PFSK-1 (cell line): ENCODE measurements at regions not wholly inside any gene's neighbourhood (a gene's known extent, or its start where the extent isn't known, plus 50 kb on each side); places are given as distances from the start of the nearest gene placed in this dataset.

Experiments
- FOXP2 ChIP-seq: optimal IDR thresholded peaks from 2 replicates; pipeline ENCODE3; 2011; ENCODE audit warnings: borderline replicate concordance, control low read depth, inconsistent platforms; ENCODE audit not compliant: insufficient read depth; ENCODE audit errors: extremely low read length, extremely low read depth
- POLR2AphosphoS5 ChIP-seq: IDR thresholded peaks from 2 replicates; pipeline ENCODE4 v1.6.1; 2012; ENCODE audit warnings: low read depth, mild to moderate bottlenecking, control low read depth, low read length, moderate library complexity
- SIN3A ChIP-seq: IDR thresholded peaks from 2 replicates; pipeline ENCODE4 v1.6.1; 2012; ENCODE audit warnings: mild to moderate bottlenecking, low read length, moderate library complexity, borderline replicate concordance; ENCODE audit not compliant: insufficient read depth
- TAF1 ChIP-seq: IDR thresholded peaks from 2 replicates; pipeline ENCODE4 v1.6.1; 2012; ENCODE audit warnings: low read length, control low read depth, borderline replicate concordance; ENCODE audit not compliant: insufficient read depth
- TF ChIP-seq, protein P1 (sequence below), 2 experiments: IDR thresholded peaks; 2 replicates each; pipeline versions ENCODE4 v1.6.1 to v1.8.0; 2011 to 2012; ENCODE audit warnings: low read depth in 2 of 2, low read length in 2 of 2, control low read depth in 1 of 2, inconsistent platforms in 1 of 2, mild to moderate bottlenecking in 1 of 2, moderate library complexity in 1 of 2; ENCODE audit not compliant: insufficient read depth in 1 of 2

DNA sequence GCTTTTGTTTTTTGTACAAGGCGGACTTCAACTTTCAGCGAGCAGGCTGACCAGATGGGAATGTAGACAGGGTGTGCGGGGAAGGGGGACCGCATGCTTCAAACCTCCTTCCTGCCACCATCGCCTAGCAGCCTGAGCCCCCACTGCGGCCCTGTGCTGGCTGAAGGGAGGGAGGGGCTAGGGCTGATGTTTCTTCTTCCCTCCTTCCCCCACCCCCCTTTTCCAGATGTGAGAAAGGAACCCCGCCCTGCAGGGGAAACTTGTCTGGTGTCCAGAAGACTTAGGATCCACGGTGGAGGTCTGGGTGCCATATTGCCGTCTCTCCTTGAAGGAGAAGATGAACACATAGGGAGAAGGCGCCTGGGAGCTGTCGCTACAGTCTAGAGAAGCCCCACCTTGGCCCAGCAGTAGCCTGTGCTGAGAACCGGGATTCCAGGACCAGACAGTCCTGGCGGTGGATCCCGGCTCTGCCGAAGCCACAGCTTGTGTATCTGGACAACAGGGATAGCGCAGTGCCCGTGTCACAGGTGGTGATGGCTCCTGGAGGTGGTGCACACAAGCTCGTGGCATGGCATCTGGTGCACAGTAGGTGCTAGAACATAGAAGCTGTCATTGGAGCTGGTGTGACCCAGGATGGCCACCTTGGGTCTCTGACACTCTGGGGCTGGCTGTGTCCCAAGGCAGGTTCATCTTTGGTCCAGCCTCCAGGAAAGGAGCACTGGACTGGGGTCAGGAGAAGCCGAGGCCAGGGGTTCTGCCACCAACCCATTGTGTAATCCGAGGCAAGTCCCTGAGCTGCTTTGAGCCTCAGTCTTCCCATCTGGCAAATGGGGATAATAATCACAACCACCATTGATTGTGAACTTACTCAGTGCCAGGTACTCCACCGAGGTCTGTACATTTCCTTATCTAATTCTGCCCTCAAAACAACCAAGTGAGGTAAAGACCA lies 205.6 kb downstream of the C9orf50 start:
- TF ChIP-seq, protein P1, sequence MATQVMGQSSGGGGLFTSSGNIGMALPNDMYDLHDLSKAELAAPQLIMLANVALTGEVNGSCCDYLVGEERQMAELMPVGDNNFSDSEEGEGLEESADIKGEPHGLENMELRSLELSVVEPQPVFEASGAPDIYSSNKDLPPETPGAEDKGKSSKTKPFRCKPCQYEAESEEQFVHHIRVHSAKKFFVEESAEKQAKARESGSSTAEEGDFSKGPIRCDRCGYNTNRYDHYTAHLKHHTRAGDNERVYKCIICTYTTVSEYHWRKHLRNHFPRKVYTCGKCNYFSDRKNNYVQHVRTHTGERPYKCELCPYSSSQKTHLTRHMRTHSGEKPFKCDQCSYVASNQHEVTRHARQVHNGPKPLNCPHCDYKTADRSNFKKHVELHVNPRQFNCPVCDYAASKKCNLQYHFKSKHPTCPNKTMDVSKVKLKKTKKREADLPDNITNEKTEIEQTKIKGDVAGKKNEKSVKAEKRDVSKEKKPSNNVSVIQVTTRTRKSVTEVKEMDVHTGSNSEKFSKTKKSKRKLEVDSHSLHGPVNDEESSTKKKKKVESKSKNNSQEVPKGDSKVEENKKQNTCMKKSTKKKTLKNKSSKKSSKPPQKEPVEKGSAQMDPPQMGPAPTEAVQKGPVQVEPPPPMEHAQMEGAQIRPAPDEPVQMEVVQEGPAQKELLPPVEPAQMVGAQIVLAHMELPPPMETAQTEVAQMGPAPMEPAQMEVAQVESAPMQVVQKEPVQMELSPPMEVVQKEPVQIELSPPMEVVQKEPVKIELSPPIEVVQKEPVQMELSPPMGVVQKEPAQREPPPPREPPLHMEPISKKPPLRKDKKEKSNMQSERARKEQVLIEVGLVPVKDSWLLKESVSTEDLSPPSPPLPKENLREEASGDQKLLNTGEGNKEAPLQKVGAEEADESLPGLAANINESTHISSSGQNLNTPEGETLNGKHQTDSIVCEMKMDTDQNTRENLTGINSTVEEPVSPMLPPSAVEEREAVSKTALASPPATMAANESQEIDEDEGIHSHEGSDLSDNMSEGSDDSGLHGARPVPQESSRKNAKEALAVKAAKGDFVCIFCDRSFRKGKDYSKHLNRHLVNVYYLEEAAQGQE (IDR thresholded peaks at IDR 0.05; ENCODE audit: insufficient read depth in 1 of 2, low read depth in 2 of 2, low read length in 2 of 2): no peak
- TF ChIP-seq TAF1: no peak
- no peak for TF ChIP-seq SIN3A
- TF ChIP-seq FOXP2: no peak
- no peak for TF ChIP-seq POLR2AphosphoS5

DNA sequence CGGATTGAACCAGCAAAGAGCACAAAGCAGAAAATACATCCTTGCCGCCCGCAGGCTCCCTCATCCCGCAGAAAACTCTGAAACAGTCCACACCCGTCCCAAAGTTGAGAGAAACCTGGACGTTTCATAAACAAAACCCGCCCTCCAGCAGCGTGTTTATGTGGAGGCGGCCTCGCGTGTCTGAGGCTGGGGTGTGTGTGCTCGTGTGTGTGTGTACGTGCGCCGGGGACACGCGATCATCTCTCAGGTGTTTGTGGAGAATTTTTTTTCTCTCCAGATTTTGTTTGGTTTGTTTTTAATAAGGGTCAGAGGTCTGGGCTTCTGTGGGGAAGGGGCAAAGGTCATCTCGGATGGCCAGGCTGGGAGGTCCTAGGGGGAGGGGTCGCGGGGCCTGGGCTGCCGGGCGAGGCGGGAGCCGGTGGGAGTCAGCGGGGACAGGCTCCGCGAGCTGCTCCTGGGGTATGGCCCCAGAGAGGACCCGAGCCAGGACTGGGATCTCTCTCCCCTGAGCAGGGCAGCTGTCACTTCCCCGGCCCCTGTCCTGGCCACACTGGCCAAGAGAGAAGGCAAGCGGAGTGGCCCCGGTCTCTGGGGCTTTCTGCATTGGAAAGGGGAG lies 206.4 kb downstream of the C9orf50 start:
- TF ChIP-seq POLR2AphosphoS5 (no peak), SIN3A (no peak), FOXP2 (no peak), TAF1 (no peak)
- TF ChIP-seq, protein P1 (IDR thresholded peaks at IDR 0.05; ENCODE audit: insufficient read depth in 1 of 2, low read depth in 2 of 2, low read length in 2 of 2): no peak

DNA sequence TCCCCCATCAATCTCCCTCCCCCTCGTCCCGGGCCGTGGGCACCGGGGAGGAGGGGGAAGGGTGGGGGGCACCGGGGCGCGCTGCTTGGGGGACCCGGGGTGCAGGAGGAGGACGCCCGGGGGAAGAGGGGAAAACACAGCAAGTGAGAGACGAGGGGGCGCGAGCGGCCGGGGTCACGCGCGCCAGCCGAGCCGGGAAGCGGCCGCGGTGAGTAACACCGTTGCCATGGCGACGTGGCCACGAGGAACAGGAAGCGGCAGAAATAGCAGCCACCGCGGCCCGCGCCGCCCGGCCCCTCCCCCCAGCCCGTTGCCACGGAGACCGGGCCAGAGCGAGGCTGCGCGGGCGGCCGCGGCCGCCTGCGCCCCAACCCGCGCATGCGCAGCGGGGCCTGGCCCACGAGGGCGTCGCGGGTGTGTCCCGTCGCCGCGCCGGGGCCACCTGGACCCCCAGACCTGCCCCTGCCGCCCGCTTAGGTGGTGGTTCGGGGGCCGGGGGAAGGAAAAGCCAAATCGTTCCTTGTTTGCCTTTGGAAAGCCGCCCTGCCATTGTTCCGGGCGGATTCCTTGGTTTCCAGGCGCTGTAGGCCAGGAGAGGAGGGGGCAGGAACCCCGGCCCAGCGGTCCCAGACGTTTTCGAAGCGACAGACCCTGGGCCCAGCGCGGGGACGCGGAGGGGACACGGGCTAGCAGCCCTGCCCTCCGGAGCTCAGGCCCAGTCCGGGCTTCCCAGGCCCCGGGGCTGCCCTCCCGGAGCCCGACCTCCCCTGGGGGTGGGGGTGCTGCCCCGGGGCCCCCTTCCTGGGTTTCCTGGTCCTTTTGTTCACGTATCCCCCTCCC lies 207.1 kb downstream of the C9orf50 start:
- TF ChIP-seq TAF1 (peak; percentile 54; the same call in 1 of the 2 replicates), SIN3A (0 out of 2 replicates have a peak, but pooled peaks have one; percentile 40), POLR2AphosphoS5 (peak; percentile 53), FOXP2 (no peak)
- TF ChIP-seq, protein P1 (IDR thresholded peaks at IDR 0.05; ENCODE audit: insufficient read depth in 1 of 2, low read depth in 2 of 2, low read length in 2 of 2): no peak

DNA sequence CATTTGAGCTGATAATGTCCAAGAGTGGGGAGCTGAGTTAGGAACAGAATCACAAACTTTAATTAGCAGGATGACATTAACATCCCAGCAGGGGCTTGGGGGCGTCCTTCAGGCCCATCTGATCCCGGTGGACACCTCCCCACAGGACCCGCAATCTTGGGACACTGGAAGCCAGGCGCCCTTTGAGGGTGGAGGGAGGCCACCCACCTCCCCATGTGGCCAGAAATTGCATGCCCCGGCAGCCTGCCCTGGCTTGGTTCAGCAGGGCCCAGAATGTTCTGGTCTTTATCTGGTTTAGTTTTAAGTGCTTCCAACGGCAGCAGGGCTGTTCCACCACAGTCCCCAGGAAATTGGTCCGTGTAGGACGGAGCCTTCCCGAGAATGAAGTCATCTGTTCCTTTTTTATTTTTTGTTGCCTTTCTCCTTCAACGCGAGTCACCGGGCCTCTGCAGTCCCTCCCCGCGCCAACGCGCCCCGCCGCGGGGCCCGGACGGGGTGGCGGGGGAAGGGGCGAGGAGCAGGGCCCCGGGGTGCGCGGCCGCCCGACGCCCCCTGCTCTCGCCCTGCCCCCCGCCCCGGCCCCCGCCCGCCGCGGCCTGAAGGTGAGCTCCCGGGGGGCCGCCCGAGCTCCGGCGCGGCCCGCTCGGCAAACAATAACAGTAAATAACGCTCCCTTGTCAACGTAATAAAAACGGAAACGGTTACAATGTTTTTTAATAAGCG lies 207.9 kb downstream of the C9orf50 start:
- TF ChIP-seq SIN3A (no peak), POLR2AphosphoS5 (no peak), FOXP2 (no peak), TAF1 (no peak)
- TF ChIP-seq, protein P1 (IDR thresholded peaks at IDR 0.05; ENCODE audit: insufficient read depth in 1 of 2, low read depth in 2 of 2, low read length in 2 of 2): no peak
